Caco-2 (cell line): ENCODE measurements at regions not wholly inside any gene's neighbourhood (a gene's known extent, or its start where the extent isn't known, plus 50 kb on each side); places are given as distances from the start of the nearest gene placed in this dataset.

Experiments
- BruUV-seq: library from RNA; stranded (reverse); fragments of 400-500 nt; replicated peaks from 2 replicates; lab custom pipeline; 2021; lab: Mats Ljungman, UMichigan
- CTCF ChIA-PET: fragments of 300-600 bp; sonication (Branson Sonifier 250); formaldehyde crosslinking; loops from one replicate; lab custom pipeline; 2022; ENCODE audit warnings: antibody characterized with exemption; lab: Charles Lee
- POLR2A ChIA-PET: fragments of 300-600 bp; sonication (Branson Sonifier 250); formaldehyde crosslinking; loops from one replicate; lab custom pipeline; 2022; ENCODE audit warnings: antibody characterized with exemption; lab: Charles Lee
- DNase-seq, 2 experiments: peaks; one replicate each; pipeline versions ENCODE4 v3.0.0 to v3.0.0-alpha.2; 2020 to 2022
- H3K27me3 ChIP-seq: replicated peaks from 2 replicates; pipeline ENCODE4 v1.6.0; 2011; ENCODE audit warnings: low read length; ENCODE audit not compliant: control insufficient read depth, insufficient read depth
- H3K36me3 ChIP-seq: 2 replicates; pipeline ENCODE4 v1.5.1; 2011; ENCODE audit warnings: low read length; ENCODE audit not compliant: control insufficient read depth, insufficient read depth
- H3K4me1 ChIP-seq: fragments of 250-450 bp; sonication (Bioruptor Pico); 2 replicates; pipeline ENCODE4 v1.5.1; 2020; ENCODE audit warnings: mild to moderate bottlenecking
- H3K4me3 ChIP-seq: 2 replicates; pipeline ENCODE4 v1.5.1; 2011; ENCODE audit warnings: low read depth, mild to moderate bottlenecking, control low read depth, low read length
- H3K9me3 ChIP-seq: fragments of 250-450 bp; sonication (Bioruptor Pico); 2 replicates; pipeline ENCODE4 v1.5.1; 2020; ENCODE audit warnings: mild to moderate bottlenecking, moderate library complexity
- H3K27ac Mint-ChIP-seq: one replicate; pipeline ENCODE4 v1.8.0; 2022; ENCODE audit warnings: mixed read lengths; ENCODE audit not compliant: unreplicated experiment
- H3K27me3 Mint-ChIP-seq: one replicate; pipeline ENCODE4 v1.8.0; 2022; ENCODE audit warnings: mixed read lengths; ENCODE audit not compliant: insufficient read depth, unreplicated experiment
- H3K36me3 Mint-ChIP-seq: one replicate; pipeline ENCODE4 v1.8.0; 2022; ENCODE audit warnings: mild to moderate bottlenecking, mixed read lengths; ENCODE audit not compliant: insufficient read depth, unreplicated experiment
- H3K4me1 Mint-ChIP-seq: one replicate; pipeline ENCODE4 v1.8.0; 2022; ENCODE audit warnings: low read depth, mixed read lengths; ENCODE audit not compliant: unreplicated experiment
- H3K4me3 Mint-ChIP-seq: one replicate; pipeline ENCODE4 v1.8.0; 2022; ENCODE audit warnings: mild to moderate bottlenecking, moderate library complexity, mixed read lengths; ENCODE audit not compliant: unreplicated experiment
- H3K9me3 Mint-ChIP-seq: one replicate; pipeline ENCODE4 v1.8.0; 2022; ENCODE audit warnings: mixed read lengths; ENCODE audit not compliant: unreplicated experiment
- intact Hi-C: fragments of 100-400 bp; cut with micrococcal nuclease; formaldehyde crosslinking; loops from one replicate; pipeline ENCODE4 v1.10.0; 2022; ENCODE audit not compliant: unreplicated experiment
- TF ChIP-seq, protein P1 (sequence below), 2 experiments: fragments of 200-600 bp in 1 of 2; IDR thresholded peaks; 1 replicate in 1 of 2; 2 replicates in 1 of 2; pipeline versions ENCODE4 v1.5.1 to v1.8.0; 2011 to 2022; ENCODE audit warnings: antibody characterized with exemption in 1 of 2, control low read depth in 1 of 2, inconsistent platforms in 1 of 2, low read depth in 1 of 2, low read length in 1 of 2, mild to moderate bottlenecking in 1 of 2, moderate library complexity in 1 of 2; ENCODE audit not compliant: insufficient read depth in 1 of 2, severe bottlenecking in 1 of 2, unreplicated experiment in 1 of 2

- Mint-ChIP-seq H3K36me3 (no peaks in the 10 kb centered on the region), H3K4me1 (no peaks in the 10 kb centered on the region), H3K9me3 (no peaks in the 10 kb centered on the region), H3K27me3 (peaks cover 15% of the 10 kb centered on the region), H3K27ac (no peak overlapping the region), H3K4me3 (no peak overlapping the region)
- ChIA-PET CTCF (no interaction called here), POLR2A (no interaction called here)
- TF ChIP-seq, protein P1, sequence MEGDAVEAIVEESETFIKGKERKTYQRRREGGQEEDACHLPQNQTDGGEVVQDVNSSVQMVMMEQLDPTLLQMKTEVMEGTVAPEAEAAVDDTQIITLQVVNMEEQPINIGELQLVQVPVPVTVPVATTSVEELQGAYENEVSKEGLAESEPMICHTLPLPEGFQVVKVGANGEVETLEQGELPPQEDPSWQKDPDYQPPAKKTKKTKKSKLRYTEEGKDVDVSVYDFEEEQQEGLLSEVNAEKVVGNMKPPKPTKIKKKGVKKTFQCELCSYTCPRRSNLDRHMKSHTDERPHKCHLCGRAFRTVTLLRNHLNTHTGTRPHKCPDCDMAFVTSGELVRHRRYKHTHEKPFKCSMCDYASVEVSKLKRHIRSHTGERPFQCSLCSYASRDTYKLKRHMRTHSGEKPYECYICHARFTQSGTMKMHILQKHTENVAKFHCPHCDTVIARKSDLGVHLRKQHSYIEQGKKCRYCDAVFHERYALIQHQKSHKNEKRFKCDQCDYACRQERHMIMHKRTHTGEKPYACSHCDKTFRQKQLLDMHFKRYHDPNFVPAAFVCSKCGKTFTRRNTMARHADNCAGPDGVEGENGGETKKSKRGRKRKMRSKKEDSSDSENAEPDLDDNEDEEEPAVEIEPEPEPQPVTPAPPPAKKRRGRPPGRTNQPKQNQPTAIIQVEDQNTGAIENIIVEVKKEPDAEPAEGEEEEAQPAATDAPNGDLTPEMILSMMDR (IDR thresholded peaks at IDR 0.05; ENCODE audit: insufficient read depth in 1 of 2, low read depth in 1 of 2, low read length in 1 of 2, severe bottlenecking in 1 of 2, unreplicated experiment in 1 of 2): no peak
- no peak overlapping the region for H3K4me3 ChIP-seq
- H3K9me3 ChIP-seq: no peaks in the 10 kb centered on the region
- peaks cover 2% of the 10 kb centered on the region; the same call in 1 of the 2 replicates for H3K27me3 ChIP-seq
- no peaks in the 10 kb centered on the region for H3K36me3 ChIP-seq
- intact Hi-C loops: no loop called here
- DNase-seq: no peak
- BruUV-seq: no TSS peak
- no peaks in the 10 kb centered on the region for H3K4me1 ChIP-seq
These were observed 252.8 kb upstream of the PLET1 start for GRCh38 chr11:112513417-112513816.

GRCh38 chr11:112514011-112514740, 253.5 kb upstream of the PLET1 start:
- DNase-seq: no peak
- no peaks in the 10 kb centered on the region for H3K4me1 Mint-ChIP-seq
- peaks cover 15% of the 10 kb centered on the region for H3K27me3 Mint-ChIP-seq
- H3K9me3 ChIP-seq: no peaks in the 10 kb centered on the region
- no peaks in the 10 kb centered on the region for H3K4me1 ChIP-seq
- no peaks in the 10 kb centered on the region; the same call in 1 of the 2 replicates for H3K27me3 ChIP-seq
- H3K4me3 ChIP-seq: no peak overlapping the region
- no peaks in the 10 kb centered on the region for H3K9me3 Mint-ChIP-seq
- intact Hi-C loops: no loop called here
- BruUV-seq: no TSS peak
- no peaks in the 10 kb centered on the region for H3K36me3 Mint-ChIP-seq
- H3K27ac Mint-ChIP-seq: no peak overlapping the region
- ChIA-PET POLR2A (no interaction called here), CTCF (no interaction called here)
- TF ChIP-seq, protein P1 (IDR thresholded peaks at IDR 0.05; ENCODE audit: insufficient read depth in 1 of 2, low read depth in 1 of 2, low read length in 1 of 2, severe bottlenecking in 1 of 2, unreplicated experiment in 1 of 2): no peak
- H3K4me3 Mint-ChIP-seq: no peak overlapping the region
- no peaks in the 10 kb centered on the region for H3K36me3 ChIP-seq

DNA sequence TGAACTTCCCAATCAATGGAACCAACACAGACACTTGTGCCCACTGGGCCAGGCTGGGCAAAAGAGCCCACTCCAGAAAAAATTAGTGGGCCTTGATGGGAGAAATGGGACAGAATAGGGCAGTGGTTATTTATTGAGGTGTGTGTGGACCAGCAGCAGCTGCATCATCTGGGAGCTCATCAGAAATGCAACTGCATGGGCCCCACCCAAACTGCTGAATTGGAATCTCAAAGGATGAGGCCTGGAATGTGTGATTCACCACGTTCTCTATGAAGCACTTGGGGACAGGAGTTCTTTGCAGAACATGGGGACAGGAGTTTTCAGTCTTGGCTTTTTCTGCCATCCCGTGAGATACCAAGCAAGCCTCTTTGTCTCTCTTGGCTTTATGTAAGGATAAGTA, 255.6 kb upstream of the PLET1 start:
- Histone ChIP-seq H3K27me3 (no peaks in the 10 kb centered on the region; the same call in 1 of the 2 replicates), H3K4me3 (no peak overlapping the region), H3K9me3 (no peaks in the 10 kb centered on the region), H3K36me3 (no peaks in the 10 kb centered on the region), H3K4me1 (no peaks in the 10 kb centered on the region)
- no peak for DNase-seq
- no peaks in the 10 kb centered on the region for H3K4me1 Mint-ChIP-seq
- ChIA-PET POLR2A (no interaction called here), CTCF (no interaction called here)
- H3K27ac Mint-ChIP-seq: no peak overlapping the region
- TF ChIP-seq, protein P1 (IDR thresholded peaks at IDR 0.05; ENCODE audit: insufficient read depth in 1 of 2, low read depth in 1 of 2, low read length in 1 of 2, severe bottlenecking in 1 of 2, unreplicated experiment in 1 of 2): no peak
- no peak overlapping the region for H3K4me3 Mint-ChIP-seq
- no peaks in the 10 kb centered on the region for H3K9me3 Mint-ChIP-seq
- intact Hi-C loops: no loop called here
- H3K36me3 Mint-ChIP-seq: no peaks in the 10 kb centered on the region
- BruUV-seq: no TSS peak
- peaks cover 12% of the 10 kb centered on the region for H3K27me3 Mint-ChIP-seq
